B cell (primary cell): ENCODE measurements at regions not wholly inside any gene's neighbourhood (a gene's known extent, or its start where the extent isn't known, plus 50 kb on each side); places are given as distances from the start of the nearest gene placed in this dataset.

Experiments used
- CTCF ChIP-seq: fragments of 200-600 bp; IDR thresholded peaks from one replicate; pipeline ENCODE4 v1.8.0; 2022; ENCODE audit warnings: antibody characterized with exemption, mild to moderate bottlenecking
- EZH2 ChIP-seq: IDR thresholded peaks from 2 replicates; pipeline ENCODE4 v1.6.1; 2012; ENCODE audit warnings: borderline replicate concordance, low read depth, mild to moderate bottlenecking, moderate library complexity, low read length; ENCODE audit not compliant: insufficient read depth, poor library complexity, severe bottlenecking

- TF ChIP-seq CTCF, result no peak
- TF ChIP-seq EZH2, result no peak
Observed at GRCh38 chr14:101453225-101453624, 108.1 kb upstream of the DIO3 start.
